HEK293 (cell line): ENCODE measurements at regions not wholly inside any gene's neighbourhood (a gene's known extent, or its start where the extent isn't known, plus 50 kb on each side); places are given as distances from the start of the nearest gene placed in this dataset.

ENCODE experiments used
- CTCF ChIA-PET: fragments of 350-600 bp; formaldehyde crosslinking; extraction: SDS; loops from one replicate; lab custom pipeline; 2021; ENCODE audit warnings: antibody characterized with exemption; lab: Yijun Ruan, JAX
- POLR2A ChIA-PET: fragments of 300-600 bp; formaldehyde crosslinking; extraction: SDS; loops from one replicate; lab custom pipeline; 2020; ENCODE audit warnings: antibody characterized with exemption, inconsistent platforms; lab: Yijun Ruan, JAX
- H3K27ac ChIP-seq: fragments of 200-500 bp; sonication (Bioruptor generic); 2 replicates; pipeline ENCODE4 v1.5.1; 2014; ENCODE audit warnings: low read depth, low read length, control low read depth, inconsistent platforms; ENCODE audit errors: extremely low read depth
- H3K36me3 ChIP-seq, 2 experiments: fragments of 200-500 bp in 1 of 2; sonication (Bioruptor generic) in 1 of 2; 1 replicate in 1 of 2; 2 replicates in 1 of 2; pipeline ENCODE4 v1.5.1; 2014 to 2017; ENCODE audit warnings: inconsistent platforms in 2 of 2, low read length in 2 of 2; ENCODE audit not compliant: control insufficient read depth in 2 of 2, insufficient read depth in 1 of 2
- H3K4me1 ChIP-seq: fragments of 200-500 bp; sonication (Bioruptor generic); 2 replicates; pipeline ENCODE4 v1.5.1; 2014; ENCODE audit warnings: mild to moderate bottlenecking, low read length, inconsistent platforms; ENCODE audit not compliant: control insufficient read depth, insufficient read depth
- H3K4me3 ChIP-seq: 2 replicates; pipeline ENCODE4 v1.5.1; 2011; ENCODE audit warnings: low read depth, mild to moderate bottlenecking, control low read depth, low read length, moderate library complexity
- H3K9me3 ChIP-seq: fragments of 200-500 bp; sonication (Bioruptor generic); 2 replicates; pipeline ENCODE4 v1.5.1; 2014; ENCODE audit warnings: low read depth, low read length, inconsistent platforms; ENCODE audit not compliant: control insufficient read depth, insufficient read depth
- ATF2 ChIP-seq: fragments of 450-650 bp; formaldehyde crosslinking; IDR thresholded peaks from 2 replicates; pipeline ENCODE4 v1.5.1; 2016; ENCODE audit warnings: missing biosample characterization, missing genetic modification characterization, low read depth
- IKZF3 ChIP-seq: fragments of 450-650 bp; IDR thresholded peaks from 2 replicates; pipeline ENCODE4 v1.5.0; 2018; ENCODE audit warnings: missing biosample characterization, mild to moderate bottlenecking, missing genetic modification characterization, moderate library complexity
- SCRT2 ChIP-seq: fragments of 450-650 bp; formaldehyde crosslinking; IDR thresholded peaks from 2 replicates; pipeline ENCODE4 v1.5.1; 2016; ENCODE audit warnings: missing biosample characterization, missing genetic modification characterization
- TRIM28 ChIP-seq: IDR thresholded peaks from 2 replicates; pipeline ENCODE4 v1.6.1; 2011; ENCODE audit warnings: low read length, control low read depth, borderline replicate concordance
- ZBTB1 ChIP-seq: fragments of 450-650 bp; formaldehyde crosslinking; IDR thresholded peaks from 2 replicates; pipeline ENCODE4 v1.5.1; 2016; ENCODE audit warnings: missing biosample characterization, missing genetic modification characterization
- ZBTB10 ChIP-seq: fragments of 450-650 bp; formaldehyde crosslinking; IDR thresholded peaks from 2 replicates; pipeline ENCODE4 v1.5.1; 2016; ENCODE audit warnings: missing biosample characterization, missing genetic modification characterization
- ZBTB21 ChIP-seq: fragments of 450-650 bp; formaldehyde crosslinking; IDR thresholded peaks from 2 replicates; pipeline ENCODE4 v1.5.1; 2017; ENCODE audit warnings: missing biosample characterization, missing genetic modification characterization
- ZNF169 ChIP-seq: fragments of 450-650 bp; formaldehyde crosslinking; IDR thresholded peaks from 2 replicates; pipeline ENCODE4 v1.5.1; 2016; ENCODE audit warnings: missing biosample characterization, missing genetic modification characterization
- ZNF18 ChIP-seq: fragments of 450-650 bp; formaldehyde crosslinking; IDR thresholded peaks from 2 replicates; pipeline ENCODE4 v1.5.1; 2016; ENCODE audit warnings: missing biosample characterization, missing genetic modification characterization
- ZNF184 ChIP-seq: fragments of 450-650 bp; IDR thresholded peaks from 2 replicates; pipeline ENCODE4 v1.5.1; 2018; ENCODE audit warnings: missing biosample characterization, mild to moderate bottlenecking, missing genetic modification characterization
- ZNF2 ChIP-seq: fragments of 450-650 bp; formaldehyde crosslinking; IDR thresholded peaks from 2 replicates; pipeline ENCODE4 v1.5.1; 2016; ENCODE audit warnings: missing biosample characterization, missing genetic modification characterization
- ZNF211 ChIP-seq: fragments of 450-650 bp; formaldehyde crosslinking; IDR thresholded peaks from 2 replicates; pipeline ENCODE4 v1.5.1; 2016; ENCODE audit warnings: low read depth, missing biosample characterization, missing genetic modification characterization
- ZNF266 ChIP-seq: fragments of 450-650 bp; formaldehyde crosslinking; IDR thresholded peaks from 2 replicates; pipeline ENCODE4 v1.5.1; 2016; ENCODE audit warnings: missing biosample characterization, missing genetic modification characterization, low read depth
- ZNF292 ChIP-seq: fragments of 450-650 bp; formaldehyde crosslinking; IDR thresholded peaks from 2 replicates; pipeline ENCODE4 v1.5.1; 2016; ENCODE audit warnings: low read depth, missing biosample characterization, missing genetic modification characterization, borderline replicate concordance
- ZNF394 ChIP-seq: fragments of 450-650 bp; formaldehyde crosslinking; IDR thresholded peaks from 2 replicates; pipeline ENCODE4 v1.5.1; 2016; ENCODE audit warnings: missing biosample characterization, missing genetic modification characterization, mild to moderate bottlenecking, moderate library complexity, borderline replicate concordance
- ZNF398 ChIP-seq: fragments of 450-650 bp; formaldehyde crosslinking; IDR thresholded peaks from 2 replicates; pipeline ENCODE4 v1.5.1; 2017; ENCODE audit warnings: missing biosample characterization, missing genetic modification characterization
- ZNF404 ChIP-seq: fragments of 450-650 bp; formaldehyde crosslinking; IDR thresholded peaks from 2 replicates; pipeline ENCODE4 v1.5.1; 2017; ENCODE audit warnings: missing biosample characterization, missing genetic modification characterization
- ZNF423 ChIP-seq: fragments of 450-650 bp; formaldehyde crosslinking; IDR thresholded peaks from 2 replicates; pipeline ENCODE4 v1.5.1; 2016; ENCODE audit warnings: missing biosample characterization, missing genetic modification characterization
- ZNF521 ChIP-seq: fragments of 450-650 bp; formaldehyde crosslinking; IDR thresholded peaks from 2 replicates; pipeline ENCODE4 v1.5.1; 2017; ENCODE audit warnings: missing biosample characterization, mild to moderate bottlenecking, missing genetic modification characterization
- ZNF544 ChIP-seq: fragments of 450-650 bp; formaldehyde crosslinking; IDR thresholded peaks from 2 replicates; pipeline ENCODE4 v1.5.0; 2017; ENCODE audit warnings: missing biosample characterization, missing genetic modification characterization
- ZNF580 ChIP-seq: fragments of 450-650 bp; formaldehyde crosslinking; IDR thresholded peaks from 2 replicates; pipeline ENCODE4 v1.5.1; 2016; ENCODE audit warnings: missing biosample characterization, missing genetic modification characterization
- ZNF585B ChIP-seq: fragments of 450-650 bp; formaldehyde crosslinking; IDR thresholded peaks from 2 replicates; pipeline ENCODE4 v1.5.1; 2016; ENCODE audit warnings: missing biosample characterization, missing genetic modification characterization
- ZNF610 ChIP-seq: fragments of 450-650 bp; formaldehyde crosslinking; IDR thresholded peaks from 2 replicates; pipeline ENCODE4 v1.5.1; 2016; ENCODE audit warnings: missing biosample characterization, missing genetic modification characterization, borderline replicate concordance
- ZNF654 ChIP-seq: fragments of 450-650 bp; formaldehyde crosslinking; IDR thresholded peaks from 2 replicates; pipeline ENCODE4 v1.5.1; 2016; ENCODE audit warnings: low read depth, missing biosample characterization, missing genetic modification characterization
- ZNF664 ChIP-seq: fragments of 450-650 bp; formaldehyde crosslinking; IDR thresholded peaks from 2 replicates; pipeline ENCODE4 v1.5.1; 2016; ENCODE audit warnings: missing biosample characterization, missing genetic modification characterization

GRCh38 chr2:129011466-129012061 lies 692.9 kb upstream of the HS6ST1 start (continued):
- no peak for TF ChIP-seq ZNF18 (tag by site-specific recombination)
- TF ChIP-seq ZNF654 = no peak
- TF ChIP-seq ZNF169 (tag by site-specific recombination) = no peak
- no peak for TF ChIP-seq ZNF423
- no peak for TF ChIP-seq ZNF521
- no peak for TF ChIP-seq ZNF664 (tag by site-specific recombination)
- TF ChIP-seq ZNF266 (tag by site-specific recombination) = no peak

GRCh38 chr2:129014432-129014831 lies 695.8 kb upstream of the HS6ST1 start:
- H3K27ac ChIP-seq = no peak overlapping the region
- POLR2A ChIA-PET = no interaction called here
- H3K36me3 ChIP-seq = no peaks in the 10 kb centered on the region
- H3K4me1 ChIP-seq = no peaks in the 10 kb centered on the region
- no peak for TF ChIP-seq TRIM28
- no peak for TF ChIP-seq ZNF610
- TF ChIP-seq ZBTB10 (tag by site-specific recombination) = no peak
- TF ChIP-seq ZNF580 (tag by site-specific recombination) = no peak
- no peak for TF ChIP-seq ZBTB21
- no peak for TF ChIP-seq ZNF544 (tag by site-specific recombination)
- no peak for TF ChIP-seq ZNF292
- no peak for TF ChIP-seq ZBTB1 (tag by site-specific recombination)
- no peak for TF ChIP-seq ZNF404 (tag by site-specific recombination)
- TF ChIP-seq ATF2 (tag by site-specific recombination) = no peak
- TF ChIP-seq ZNF2 (tag by site-specific recombination) = no peak
- TF ChIP-seq SCRT2 = no peak
- TF ChIP-seq ZNF394 (tag by site-specific recombination) = no peak
- TF ChIP-seq ZNF398 (tag by site-specific recombination) = no peak
- TF ChIP-seq ZNF521 = no peak
- TF ChIP-seq ZNF184 (tag by site-specific recombination) = no peak
- TF ChIP-seq ZNF211 (tag by site-specific recombination) = no peak
- TF ChIP-seq IKZF3 = no peak
- no peak for TF ChIP-seq ZNF585B (tag by site-specific recombination)
- TF ChIP-seq, all 188 proteins: peak for 0
- Histone ChIP-seq H3K4me3 (no peak overlapping the region), H3K9me3 (no peaks in the 10 kb centered on the region)
- CTCF ChIA-PET = no interaction called here
